Esophagus mucosa (tissue), 1 donor: ENCODE measurements at regions not wholly inside any gene's neighbourhood (a gene's known extent, or its start where the extent isn't known, plus 50 kb on each side); places are given as distances from the start of the nearest gene placed in this dataset.
"Not testable (repeated sequence)": the region's sequence is repeated elsewhere in the genome, so short reads cannot be mapped to it uniquely, and the experiment has no call there.

Experiments used
- ATAC-seq: fragments of 200-7000 bp; cut with Tn5 transposase; one replicate; pipeline ENCODE4 v1.9.1; 2020
- donor health status: DM: yes; HTN: yes; CAD: no.

DNA sequence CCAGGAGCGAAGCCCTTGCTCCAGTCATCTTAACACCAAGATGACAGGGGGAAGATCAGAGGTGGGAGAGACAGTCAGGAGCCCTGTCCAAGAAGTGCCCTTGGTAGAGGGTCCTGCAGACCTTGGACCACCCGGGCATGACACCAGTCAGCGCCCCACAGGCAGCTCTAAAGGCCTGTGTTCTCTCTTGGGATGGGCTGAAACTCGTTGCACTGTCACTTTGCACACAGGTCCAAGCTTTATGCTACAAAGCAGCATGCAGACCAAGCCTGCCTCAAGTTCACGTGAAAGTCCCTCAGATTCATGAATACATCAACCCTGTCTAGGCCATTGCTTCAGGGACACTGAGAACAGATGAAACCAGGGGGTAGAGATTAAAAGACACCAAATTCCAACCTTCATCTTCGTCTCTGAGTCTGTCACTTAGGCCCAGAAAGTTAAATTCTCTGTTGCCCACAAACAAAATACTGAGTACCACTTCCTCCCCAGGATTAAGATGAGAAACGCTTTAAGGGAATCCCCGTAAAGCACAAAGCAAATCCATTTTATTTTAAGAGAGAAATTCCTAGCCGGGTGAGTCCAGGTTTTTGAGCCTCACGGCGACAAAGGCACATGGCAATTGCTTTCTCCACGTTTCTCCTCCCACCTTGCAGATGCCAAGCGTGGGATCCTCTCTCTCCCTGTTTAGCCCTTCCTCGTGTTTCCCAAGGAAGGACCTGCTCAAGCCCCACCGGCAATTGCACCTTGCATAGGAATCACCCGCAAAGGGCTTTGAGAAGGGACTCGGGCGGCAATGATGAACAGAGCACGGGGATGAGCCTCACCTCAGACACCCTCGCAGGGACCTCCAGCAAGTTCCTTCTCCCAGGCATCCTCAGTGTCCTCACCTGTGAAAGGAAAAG lies 75.0 kb upstream of the ID2 start:
- ATAC-seq = no peak

- ATAC-seq = no peak
These were observed 74.2 kb upstream of the ID2 start for GRCh38 chr2:8607606-8608005.

DNA sequence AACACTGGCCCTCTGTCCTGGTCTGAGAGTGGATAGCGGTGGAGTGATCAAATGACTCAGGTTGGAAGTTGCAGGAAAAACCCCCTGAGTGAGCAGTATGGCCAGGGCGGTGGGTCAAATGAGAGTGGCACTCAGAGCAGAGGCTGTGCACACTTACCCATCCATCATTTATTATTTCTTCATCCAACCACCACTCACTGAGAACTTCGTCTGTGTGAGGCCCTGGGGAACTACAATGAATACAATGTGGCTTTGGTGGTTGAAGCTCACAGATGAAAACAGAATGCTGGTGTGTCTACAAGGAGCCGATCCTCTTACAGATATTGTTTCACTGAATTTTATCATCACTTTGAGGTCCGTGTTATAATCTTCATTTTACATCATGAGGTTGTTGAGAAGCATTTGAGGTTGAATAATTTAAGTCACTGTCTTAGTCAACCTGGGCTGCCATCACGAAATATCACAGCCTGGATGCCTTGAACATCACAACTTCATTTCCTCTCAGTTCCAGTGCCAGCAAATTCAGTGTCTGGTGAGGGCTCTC lies 73.4 kb upstream of the ID2 start:
- no peak for ATAC-seq

GRCh38 chr2:8609357-8609811 lies 72.5 kb upstream of the ID2 start:
- no peak for ATAC-seq

DNA sequence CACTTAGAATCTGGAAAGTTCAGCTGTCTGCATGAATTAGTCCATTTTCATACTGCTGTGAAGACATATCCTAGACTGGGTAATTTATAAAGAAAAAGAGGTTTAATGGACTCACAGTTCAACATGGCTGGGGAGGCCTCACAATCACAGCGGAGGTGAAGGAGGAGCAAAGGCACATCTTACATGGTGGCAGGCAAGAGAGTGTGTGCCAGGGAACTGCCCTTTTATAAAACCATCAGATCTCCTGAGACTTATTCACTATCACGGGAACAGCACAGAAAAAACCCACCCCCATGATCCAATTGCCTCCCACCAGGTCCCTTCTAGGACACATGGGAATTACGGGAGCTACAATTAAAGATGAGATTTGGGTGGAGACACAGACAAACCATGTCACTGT lies 71.1 kb upstream of the ID2 start:
- ATAC-seq = not testable (repeated sequence)

DNA sequence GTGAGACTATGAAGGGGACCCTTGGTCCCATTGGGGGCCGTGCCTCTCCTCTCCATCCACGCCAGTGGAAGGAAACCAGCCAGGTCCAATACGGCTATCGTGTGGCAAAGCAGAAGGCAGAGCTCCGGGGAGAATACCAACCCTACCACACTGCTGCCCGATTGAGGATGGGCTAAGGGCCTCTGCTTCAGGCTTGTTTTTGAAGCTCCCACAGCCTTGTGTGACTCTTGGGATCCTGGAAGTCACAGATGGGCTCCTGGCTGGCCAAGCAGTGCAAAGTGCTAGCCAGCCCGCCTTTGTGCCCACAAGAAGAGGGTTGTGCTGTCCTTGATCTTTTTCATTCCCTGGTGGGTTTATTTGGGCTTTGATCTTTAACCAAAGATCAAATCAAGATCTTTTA lies 70.6 kb upstream of the ID2 start:
- no peak for ATAC-seq

- ATAC-seq = no peak
These were observed 70.2 kb upstream of the ID2 start for GRCh38 chr2:8611700-8612099.

GRCh38 chr2:8612734-8613179 lies 69.1 kb upstream of the ID2 start:
- no peak for ATAC-seq

DNA sequence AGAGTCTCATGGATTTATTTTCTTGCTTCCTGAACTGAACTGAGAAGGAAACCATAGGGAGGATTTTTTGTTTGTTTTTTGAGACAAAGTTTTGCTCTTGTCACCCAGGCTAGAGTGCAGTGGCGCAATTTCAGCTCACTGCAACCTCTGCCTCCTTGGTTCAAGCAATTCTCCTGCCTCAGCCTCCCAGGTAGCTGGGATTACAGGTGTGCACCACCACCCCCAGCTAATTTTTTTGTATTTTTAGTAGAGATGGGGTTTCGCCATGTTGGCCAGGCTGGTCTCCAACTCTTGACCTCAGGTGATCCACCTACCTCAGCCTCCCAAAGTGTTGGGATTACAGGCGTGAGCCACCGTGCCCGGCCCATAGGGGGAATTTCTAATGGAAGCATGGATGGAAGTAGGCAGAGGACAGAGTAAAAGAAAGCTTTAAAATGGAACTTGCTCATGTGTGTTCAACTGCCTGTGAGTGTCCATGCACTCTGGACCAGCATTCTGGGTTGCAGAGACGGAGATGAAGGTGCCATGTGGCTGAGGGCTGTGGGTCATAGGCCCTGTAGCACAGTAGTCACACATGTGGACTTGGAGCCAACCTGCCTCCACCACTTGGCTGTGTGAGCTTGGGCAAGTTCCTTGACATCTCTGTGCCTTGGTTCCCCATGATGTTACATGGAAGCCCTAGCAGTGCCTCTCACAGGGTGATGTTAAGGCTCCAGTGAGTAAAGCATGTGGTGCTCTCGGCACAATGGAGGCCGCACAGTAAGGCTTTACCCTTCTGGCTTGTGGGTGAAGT lies 68.5 kb upstream of the ID2 start:
- ATAC-seq = not testable (repeated sequence)

DNA sequence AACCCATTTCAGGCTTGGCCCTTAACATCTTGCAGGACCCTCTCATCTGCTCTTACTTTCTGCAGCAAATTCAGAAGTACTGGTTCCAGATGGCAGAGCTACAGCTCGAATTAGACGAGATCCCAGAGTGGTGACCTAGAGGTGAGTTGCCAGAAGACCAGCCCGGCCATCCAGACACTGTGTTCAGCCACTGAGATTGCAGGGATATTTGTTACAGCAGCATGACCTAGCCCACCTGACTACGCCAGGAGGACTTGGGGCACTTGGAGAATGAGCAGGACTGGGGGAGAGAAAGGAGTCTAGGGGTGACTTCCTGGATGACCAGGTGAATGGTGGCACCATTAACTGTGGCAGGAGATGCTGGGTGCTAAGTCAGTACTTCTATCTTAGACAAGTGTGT lies 67.2 kb upstream of the ID2 start:
- ATAC-seq = no peak

DNA sequence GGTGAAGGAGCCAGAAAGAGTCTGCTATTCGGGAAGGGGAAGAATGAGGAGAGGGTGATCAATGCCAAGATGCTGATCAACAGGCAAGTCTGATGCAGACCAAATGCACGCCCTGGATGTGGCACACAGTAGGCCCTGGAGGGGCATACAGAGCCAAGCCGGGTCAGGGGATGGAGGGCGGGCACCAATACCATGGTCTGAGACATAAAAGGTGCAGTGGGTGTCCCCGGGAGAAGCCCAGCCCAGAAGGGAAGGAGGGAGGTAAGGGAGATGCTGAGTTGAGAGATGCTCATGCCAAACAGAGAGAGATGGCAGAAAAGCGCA lies 66.6 kb upstream of the ID2 start:
- no peak for ATAC-seq

DNA sequence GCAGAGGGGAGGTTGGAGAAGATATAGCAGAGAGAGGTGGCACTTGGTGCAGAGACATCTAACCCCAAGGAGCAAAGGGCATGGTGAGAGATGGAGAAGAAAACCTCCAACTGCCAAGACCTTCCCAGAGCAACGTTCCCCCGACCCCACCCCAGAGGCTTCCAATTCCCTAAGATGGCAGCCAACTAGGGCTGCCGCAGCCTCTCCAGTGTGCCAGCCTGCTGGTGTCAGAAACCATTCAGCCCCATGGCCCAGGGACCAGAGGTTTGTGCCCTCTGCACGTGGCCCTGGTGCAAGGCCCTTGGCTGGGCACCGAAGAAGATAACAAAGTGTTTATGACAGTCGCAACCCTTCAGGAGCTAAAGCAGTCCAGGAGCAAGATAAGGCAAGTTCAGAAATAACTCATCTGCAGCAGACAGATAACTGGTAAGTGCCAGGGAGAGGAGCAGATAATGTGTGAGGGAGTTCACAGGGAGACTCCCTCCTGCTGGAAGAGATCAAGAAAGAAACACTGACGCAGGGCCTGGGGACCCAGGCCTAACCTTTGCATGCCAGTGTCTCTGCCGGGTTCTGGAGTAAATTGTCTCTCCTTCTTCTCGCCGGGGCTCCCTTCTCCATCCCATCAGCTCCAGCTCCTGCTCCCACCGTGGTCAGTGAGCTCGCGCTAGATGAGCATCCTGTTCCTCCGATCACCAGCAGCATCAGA lies 66.1 kb upstream of the ID2 start:
- no peak for ATAC-seq

GRCh38 chr2:8617048-8617447 lies 64.8 kb upstream of the ID2 start:
- no peak for ATAC-seq

DNA sequence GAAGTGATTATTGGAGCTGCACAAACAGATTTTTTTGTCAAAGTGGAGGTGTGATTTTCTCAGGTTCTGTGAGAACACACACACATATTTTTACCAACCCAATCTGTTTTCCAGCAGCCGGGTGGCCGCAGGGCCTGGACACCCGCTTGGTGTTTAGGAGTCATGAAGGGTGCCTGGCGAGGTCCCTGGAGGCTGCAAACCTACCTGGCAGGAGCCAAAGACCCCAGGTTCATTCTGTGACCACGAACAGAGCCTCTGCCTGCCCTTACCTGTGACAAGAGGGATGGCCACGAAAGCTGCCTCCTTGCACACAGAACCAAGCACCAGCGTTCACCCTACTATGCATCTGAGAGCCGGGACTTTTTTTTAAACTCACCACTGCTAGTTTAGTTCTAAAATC lies 64.3 kb upstream of the ID2 start:
- ATAC-seq = no peak

DNA sequence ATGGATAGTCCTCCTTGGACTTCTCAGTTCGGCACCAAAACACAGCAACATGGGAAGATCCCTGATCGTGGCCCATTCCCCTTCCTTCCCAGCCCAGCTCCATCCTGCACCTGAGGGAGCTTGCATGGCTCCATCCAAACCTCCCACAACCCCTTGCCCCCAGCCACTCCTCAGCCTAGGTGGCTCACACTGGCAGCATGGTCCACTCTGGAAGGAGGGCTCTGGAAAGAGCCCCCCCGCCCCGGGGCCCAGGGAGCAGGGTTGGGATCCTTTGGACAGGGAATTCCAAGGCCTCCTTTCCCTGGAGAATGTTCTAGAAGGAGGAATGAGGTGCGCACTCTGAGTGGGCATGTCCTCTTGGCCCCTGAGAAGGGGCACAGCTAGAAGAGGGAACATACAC lies 62.8 kb upstream of the ID2 start:
- ATAC-seq = no peak

DNA sequence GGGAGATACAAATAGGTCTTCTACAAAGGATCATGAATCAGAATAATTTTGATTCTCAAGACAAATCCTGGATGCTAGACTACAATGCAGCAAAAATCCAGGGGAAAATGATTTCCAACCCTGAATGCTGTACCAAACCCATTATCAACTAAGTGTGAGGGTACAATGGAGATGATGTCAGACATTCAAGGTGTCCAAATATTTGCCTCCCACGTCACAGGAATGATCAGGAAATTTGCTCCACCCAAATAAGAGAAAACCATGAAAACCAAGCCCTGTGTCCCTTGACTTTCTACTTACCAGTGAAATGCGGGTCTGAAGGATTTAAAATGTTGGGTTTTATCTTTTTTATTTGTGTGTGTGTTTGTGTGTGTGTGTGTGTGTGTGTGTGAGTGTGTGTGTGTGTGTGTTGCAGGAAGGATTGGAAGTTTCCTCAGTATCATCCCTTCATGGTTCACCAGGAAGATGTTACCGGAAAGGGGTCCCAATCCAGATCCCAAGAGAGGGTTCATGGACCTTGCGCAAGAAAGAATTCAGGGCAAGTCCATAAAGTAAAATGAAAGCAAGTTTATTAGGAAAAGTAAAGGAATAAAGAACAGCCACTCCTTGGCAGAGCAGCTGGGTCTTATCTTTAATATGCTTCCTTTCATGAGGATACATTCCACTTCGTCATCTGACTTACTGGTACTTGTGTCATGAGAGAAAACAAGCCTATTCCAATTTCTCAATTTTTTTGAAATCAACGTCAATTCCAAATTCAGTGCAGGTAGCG lies 61.1 kb upstream of the ID2 start:
- no peak for ATAC-seq

DNA sequence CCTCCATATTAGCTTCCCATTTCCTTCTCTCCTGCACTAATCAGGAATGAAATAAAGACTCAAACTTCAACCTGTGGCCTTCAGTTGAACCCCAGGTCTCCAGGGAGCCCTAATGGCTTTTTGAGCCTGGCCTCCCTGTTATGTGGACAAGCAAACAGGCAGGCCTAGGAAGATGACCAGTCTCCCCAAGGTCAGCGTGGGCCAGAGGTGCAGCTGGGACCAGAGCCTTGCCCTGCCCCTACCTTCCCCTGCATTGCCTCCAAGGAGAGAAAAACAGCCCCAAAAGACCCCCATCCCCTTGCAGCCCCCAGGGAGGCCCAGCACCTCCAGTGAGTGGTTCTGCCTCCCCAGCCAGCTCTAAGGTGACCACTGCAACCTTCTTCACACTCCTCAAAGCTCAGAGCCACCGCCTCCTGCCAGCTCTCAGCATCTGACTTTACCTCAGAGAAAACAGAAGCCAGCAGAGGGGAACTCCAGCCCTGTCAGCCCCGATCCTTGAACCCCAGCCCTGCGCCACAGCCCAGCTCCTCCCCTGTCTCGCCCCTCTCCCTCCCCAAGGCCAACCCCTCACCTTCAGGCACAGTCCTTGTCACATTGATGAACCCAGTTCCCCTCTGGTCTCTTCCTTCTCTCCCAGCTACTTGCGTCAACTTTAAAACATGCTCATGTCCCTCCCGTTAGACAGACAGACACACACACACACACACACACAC lies 59.5 kb upstream of the ID2 start:
- ATAC-seq = no peak

DNA sequence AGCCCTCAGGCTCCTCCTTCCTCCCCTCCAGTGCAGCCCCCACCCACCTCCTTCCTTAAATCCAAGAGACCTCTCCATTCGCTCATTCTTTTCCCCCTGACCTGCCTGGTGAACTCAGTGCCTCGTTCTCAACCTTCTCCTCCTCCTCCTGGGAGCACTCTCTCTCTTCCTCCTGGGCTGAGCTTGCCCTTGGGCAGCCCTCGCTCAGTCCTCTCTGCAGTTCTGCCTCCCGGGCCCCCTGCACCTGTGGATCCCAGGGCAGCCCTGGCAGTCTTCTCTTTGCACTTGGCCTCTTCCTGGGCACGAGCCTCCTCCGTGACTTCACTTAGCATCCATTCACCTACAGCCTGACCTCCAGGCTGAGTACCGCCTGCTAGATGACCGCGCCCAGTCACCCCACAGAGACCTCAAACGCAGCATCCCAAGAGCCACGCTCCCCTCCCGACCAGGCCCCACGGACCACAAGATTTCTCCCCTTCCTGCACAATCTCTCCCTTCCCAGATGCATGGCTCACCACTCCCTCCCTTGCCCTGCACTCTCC lies 58.9 kb upstream of the ID2 start:
- no peak for ATAC-seq

DNA sequence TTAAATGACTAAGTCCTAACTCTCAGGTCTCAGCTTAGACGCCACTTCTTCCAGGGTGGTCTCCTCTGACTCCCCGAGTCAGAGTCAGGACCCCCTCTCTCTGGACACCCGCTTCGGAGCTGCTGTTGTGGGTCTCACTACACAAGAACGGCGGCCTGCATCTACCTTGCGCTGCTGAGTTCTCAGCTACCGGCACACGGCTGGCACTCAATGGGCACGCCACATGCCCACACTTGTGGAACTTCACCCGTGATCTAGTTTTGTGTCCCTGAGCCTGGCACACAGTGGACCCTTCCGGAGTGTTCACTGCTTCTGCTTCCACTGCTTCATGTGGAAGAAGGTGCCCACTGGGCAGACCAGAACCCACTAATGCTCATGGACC lies 58.3 kb upstream of the ID2 start:
- no peak for ATAC-seq

- ATAC-seq = no peak
These were observed 57.8 kb upstream of the ID2 start for GRCh38 chr2:8623958-8624591.
